Uterus (tissue), 2 donors: ENCODE measurements at regions not wholly inside any gene's neighbourhood (a gene's known extent, or its start where the extent isn't known, plus 50 kb on each side); places are given as distances from the start of the nearest gene placed in this dataset.

ENCODE experiments used
- CTCF ChIP-seq, 4 experiments: fragments of 200-600 bp in 2 of 4; fragments of 450-650 bp in 2 of 4; sonication (generic) in 2 of 4; IDR thresholded peaks; one replicate each; pipeline ENCODE4 v1.5.1; 2016 to 2019; ENCODE audit warnings: antibody characterized with exemption in 4 of 4, mild to moderate bottlenecking in 2 of 4, moderate library complexity in 1 of 4
- POLR2A ChIP-seq, 2 donors: fragments of 450-650 bp; IDR thresholded peaks; one replicate each; pipeline ENCODE4 v1.6.1; 2016; ENCODE audit warnings: antibody characterized with exemption in 2 of 2, mild to moderate bottlenecking in 1 of 2, moderate library complexity in 1 of 2

- no peak for TF ChIP-seq CTCF (IDR thresholded peaks at IDR 0.05)
- TF ChIP-seq POLR2A (IDR thresholded peaks at IDR 0.05), result no peak
These were observed 58.9 kb downstream of the TMEM270 start for GRCh38 chr7:73919694-73920375.
